HCT116 (cell line): ENCODE measurements at regions not wholly inside any gene's neighbourhood (a gene's known extent, or its start where the extent isn't known, plus 50 kb on each side); places are given as distances from the start of the nearest gene placed in this dataset.

Experiments
- ATAC-seq: fragments of 200-7000 bp; cut with Tn5 transposase; 2 replicates; pipeline ENCODE4 v1.9.1; 2020; ENCODE audit warnings: mild to moderate bottlenecking, moderate library complexity
- BruUV-seq: library from RNA; stranded (reverse); fragments of 400-500 nt; replicated peaks from 2 replicates; lab custom pipeline; 2021; lab: Mats Ljungman, UMichigan
- CTCF ChIA-PET: fragments of 300-600 bp; sonication (Branson Sonifier 250); formaldehyde crosslinking; loops from one replicate; lab custom pipeline; 2021; ENCODE audit warnings: antibody characterized with exemption; lab: Charles Lee
- POLR2A ChIA-PET: fragments of 300-600, 350-600 bp; sonication (Branson Sonifier 250); formaldehyde crosslinking; loops from one replicate; lab custom pipeline; 2021; ENCODE audit warnings: antibody characterized with exemption; lab: Charles Lee
- RAD21 ChIA-PET, 2 experiments: fragments of 300-600 bp; sonication (Branson Sonifier 250); formaldehyde crosslinking; loops; one replicate each; lab custom pipeline; 2023; ENCODE audit warnings: low total read pairs in 2 of 2; ENCODE audit not compliant: uncharacterized antibody in 2 of 2, unreplicated experiment in 2 of 2, low non-redundant PET in 1 of 2; lab: Charles Lee
- DNase-seq: peaks from one replicate; pipeline ENCODE4 v3.0.0-alpha.2; 2010; ENCODE audit warnings: low read depth, low spot score
- H2AFZ ChIP-seq: fragments of 200-600 bp; shearing (Covaris generic), sonication (generic); 2 replicates; pipeline ENCODE4 v1.6.1; 2017; ENCODE audit warnings: low read depth, mixed run types, mixed read lengths, antibody characterized with exemption, low read length; ENCODE audit not compliant: poor library complexity, severe bottlenecking
- H3K27ac ChIP-seq: 2 replicates; pipeline ENCODE4 v1.5.1; 2012; ENCODE audit warnings: low read depth, low read length
- H3K27me3 ChIP-seq: fragments of 200-600 bp; sonication (generic); 2 replicates; pipeline ENCODE4 v1.6.1; 2016; ENCODE audit warnings: mixed run types, low read length, mixed read lengths; ENCODE audit not compliant: insufficient read depth
- H3K36me3 ChIP-seq, 2 experiments: fragments of 200-500 bp in 1 of 2; fragments of 200-600 bp in 1 of 2; sonication (Bioruptor generic) in 1 of 2; sonication (generic) in 1 of 2; 2 replicates each; pipeline versions ENCODE4 v1.5.1 to v1.6.1; 2014 to 2016; ENCODE audit warnings: low read length in 2 of 2, inconsistent platforms in 1 of 2, mixed read lengths in 1 of 2, mixed run types in 1 of 2; ENCODE audit not compliant: insufficient read depth in 2 of 2, control insufficient read depth in 1 of 2
- H3K4me1 ChIP-seq, 2 experiments: fragments of 200-600 bp in 1 of 2; sonication (generic) in 1 of 2; 2 replicates each; pipeline versions ENCODE4 v1.5.1 to v1.6.1; 2012 to 2017; ENCODE audit warnings: low read length in 2 of 2, inconsistent platforms in 1 of 2, mild to moderate bottlenecking in 1 of 2, mixed read lengths in 1 of 2, mixed run types in 1 of 2, moderate library complexity in 1 of 2; ENCODE audit not compliant: insufficient read depth in 2 of 2, control insufficient read depth in 1 of 2
- H3K4me2 ChIP-seq: fragments of 200-600 bp; sonication (generic); 2 replicates; pipeline ENCODE4 v1.6.1; 2017; ENCODE audit warnings: mixed run types, low read length, mixed read lengths
- H3K4me3 ChIP-seq, 2 experiments: fragments of 200-600 bp in 1 of 2; sonication (generic) in 1 of 2; replicated peaks in 1 of 2; 2 replicates each; pipeline ENCODE4 v1.5.1; 2011 to 2016; ENCODE audit warnings: low read length in 2 of 2, control low read depth in 1 of 2, low read depth in 1 of 2, mild to moderate bottlenecking in 1 of 2, mixed read lengths in 1 of 2, mixed run types in 1 of 2
- H3K79me2 ChIP-seq: fragments of 200-600 bp; sonication (generic); 2 replicates; pipeline ENCODE4 v1.6.1; 2017; ENCODE audit warnings: mild to moderate bottlenecking, mixed run types, low read length, moderate library complexity, mixed read lengths; ENCODE audit not compliant: insufficient read depth
- H3K9ac ChIP-seq: fragments of 200-600 bp; sonication (generic); 2 replicates; pipeline ENCODE4 v1.6.1; 2016; ENCODE audit warnings: low read length, mixed read lengths
- H3K9me2 ChIP-seq: fragments of 200-600 bp; sonication (generic), shearing (Covaris generic); 2 replicates; pipeline ENCODE4 v1.6.1; 2017; ENCODE audit warnings: mixed run types, mild to moderate bottlenecking, moderate library complexity; ENCODE audit not compliant: insufficient read depth
- H3K9me3 ChIP-seq, 2 experiments: fragments of 200-500 bp in 1 of 2; fragments of 200-600 bp in 1 of 2; sonication (Bioruptor generic) in 1 of 2; sonication (generic) in 1 of 2; 2 replicates each; pipeline ENCODE4 v1.6.1; 2014 to 2017; ENCODE audit warnings: low read length in 2 of 2, mixed read lengths in 2 of 2, inconsistent platforms in 1 of 2, low read depth in 1 of 2, mild to moderate bottlenecking in 1 of 2, mixed run types in 1 of 2, moderate library complexity in 1 of 2; ENCODE audit not compliant: control insufficient read depth in 1 of 2, insufficient read depth in 1 of 2
- H4K20me1 ChIP-seq: fragments of 200-600 bp; sonication (generic), shearing (Covaris generic); 2 replicates; pipeline ENCODE4 v1.6.1; 2017; ENCODE audit warnings: mixed run types, mild to moderate bottlenecking, moderate library complexity; ENCODE audit not compliant: insufficient read depth
- CEBPB ChIP-seq: IDR thresholded peaks from 2 replicates; pipeline ENCODE4 v1.6.1; 2012; ENCODE audit warnings: low read depth
- EGR1 ChIP-seq: IDR thresholded peaks from 2 replicates; pipeline ENCODE4 v1.6.1; 2012; ENCODE audit warnings: low read depth
- ELF1 ChIP-seq: IDR thresholded peaks from 2 replicates; pipeline ENCODE4 v1.6.1; 2012; ENCODE audit warnings: low read depth, borderline replicate concordance
- EZH2phosphoT487 ChIP-seq: fragments of 200-600 bp; IDR thresholded peaks from 2 replicates; pipeline ENCODE4 v1.6.1; 2018; ENCODE audit warnings: antibody characterized with exemption, borderline replicate concordance
- JUND ChIP-seq: IDR thresholded peaks from 2 replicates; pipeline ENCODE4 v1.6.1; 2012
- POLR2A ChIP-seq: IDR thresholded peaks from 2 replicates; pipeline ENCODE4 v1.7.0; 2011; ENCODE audit warnings: borderline replicate concordance; ENCODE audit not compliant: insufficient read depth, insufficient read length; ENCODE audit errors: extremely low read depth
- POLR2AphosphoS5 ChIP-seq: IDR thresholded peaks from 2 replicates; pipeline ENCODE4 v1.6.1; 2011; ENCODE audit warnings: mild to moderate bottlenecking, low read depth, low read length, moderate library complexity
- RAD21 ChIP-seq: IDR thresholded peaks from 2 replicates; pipeline ENCODE4 v1.6.1; 2012; ENCODE audit warnings: low read depth, mild to moderate bottlenecking
- SP1 ChIP-seq: IDR thresholded peaks from 2 replicates; pipeline ENCODE4 v1.6.1; 2012; ENCODE audit warnings: low read depth
- SRF ChIP-seq: IDR thresholded peaks from 2 replicates; pipeline ENCODE4 v1.6.1; 2012; ENCODE audit warnings: low read depth
- TCF7L2 ChIP-seq: IDR thresholded peaks from 2 replicates; pipeline ENCODE4 v1.7.0; 2011; ENCODE audit warnings: borderline replicate concordance, inconsistent platforms; ENCODE audit not compliant: insufficient read depth, insufficient read length; ENCODE audit errors: extremely low read depth
- YY1 ChIP-seq: IDR thresholded peaks from 2 replicates; pipeline ENCODE4 v1.6.1; 2011; ENCODE audit warnings: low read length, low read depth, moderate library complexity, mild to moderate bottlenecking; ENCODE audit not compliant: insufficient replicate concordance; ENCODE audit errors: extremely low read depth
- ZNF274 ChIP-seq: fragments of 200-500 bp; sonication (Bioruptor generic); IDR thresholded peaks from 2 replicates; pipeline ENCODE4 v1.6.1; 2014; ENCODE audit warnings: mild to moderate bottlenecking, low read depth, low read length, inconsistent platforms
- intact Hi-C: fragments of 100-400 bp; cut with micrococcal nuclease; formaldehyde crosslinking; loops from 2 replicates; pipeline ENCODE4 v1.10.0; 2022
- TF ChIP-seq, protein P1 (sequence below), 3 experiments: fragments of 200-600 bp in 1 of 3; sonication (generic) in 1 of 3; IDR thresholded peaks in 2 of 3; conservative IDR thresholded peaks in 1 of 3; 2 replicates each; pipeline ENCODE4 v1.5.1; 2012 to 2017; ENCODE audit warnings: low read depth in 2 of 3, low read length in 2 of 3, antibody characterized with exemption in 1 of 3, borderline replicate concordance in 1 of 3, control low read depth in 1 of 3, mild to moderate bottlenecking in 1 of 3, mixed read lengths in 1 of 3, mixed run types in 1 of 3, moderate library complexity in 1 of 3; ENCODE audit not compliant: insufficient read depth in 1 of 3
- TF ChIP-seq, protein P2 (sequence below): IDR thresholded peaks from 2 replicates; pipeline ENCODE4 v1.6.1; 2012
- TF ChIP-seq, protein P3 (sequence below): IDR thresholded peaks from 2 replicates; pipeline ENCODE4 v1.6.1; 2011; ENCODE audit warnings: mild to moderate bottlenecking, low read length, moderate library complexity; ENCODE audit not compliant: insufficient replicate concordance; ENCODE audit errors: extremely low read depth

DNA sequence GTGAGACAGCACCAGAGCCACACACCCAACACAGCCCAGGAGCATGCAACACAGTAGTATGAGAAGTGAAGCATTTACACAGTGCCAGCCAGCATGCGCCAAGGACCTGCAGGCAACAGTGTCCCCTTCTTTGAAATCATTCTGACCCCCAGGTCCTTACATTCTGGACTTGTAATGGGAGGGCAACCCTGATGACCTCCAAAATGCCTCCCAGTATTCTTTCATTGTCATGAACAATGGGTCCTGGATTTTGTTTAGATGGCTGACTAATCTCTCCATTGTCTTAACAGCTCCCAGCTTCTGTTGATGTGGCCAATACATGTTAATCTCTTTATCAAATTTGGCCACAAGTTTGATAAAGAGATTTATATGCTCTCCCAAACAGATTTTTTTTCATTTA is 417.1 kb downstream of the DMRTA1 start:
- H3K27me3 ChIP-seq, result no peaks in the 10 kb centered on the region
- H3K27ac ChIP-seq, result no peak overlapping the region
- no peaks in the 10 kb centered on the region for H3K4me1 ChIP-seq
- H4K20me1 ChIP-seq, result no peaks in the 10 kb centered on the region
- no peak overlapping the region for H3K4me3 ChIP-seq
- H2AFZ ChIP-seq, result no peak overlapping the region
- no peaks in the 10 kb centered on the region for H3K36me3 ChIP-seq
- BruUV-seq, result no TSS peak
- no peaks in the 10 kb centered on the region for H3K9me2 ChIP-seq
- intact Hi-C loops, result no loop called here
- ChIA-PET RAD21 (no interaction called here), CTCF (no interaction called here), POLR2A (no interaction called here)
- no peak for DNase-seq
- TF ChIP-seq EGR1, result no peak
- H3K4me2 ChIP-seq, result no peak overlapping the region
- no peak overlapping the region for H3K9ac ChIP-seq
- H3K9me3 ChIP-seq, result peaks cover 5 to 7% of the 10 kb centered on the region in 2 experiments; a peak in 2 of 4 replicates
- H3K79me2 ChIP-seq, result no peaks in the 10 kb centered on the region
- no peak for ATAC-seq

DNA sequence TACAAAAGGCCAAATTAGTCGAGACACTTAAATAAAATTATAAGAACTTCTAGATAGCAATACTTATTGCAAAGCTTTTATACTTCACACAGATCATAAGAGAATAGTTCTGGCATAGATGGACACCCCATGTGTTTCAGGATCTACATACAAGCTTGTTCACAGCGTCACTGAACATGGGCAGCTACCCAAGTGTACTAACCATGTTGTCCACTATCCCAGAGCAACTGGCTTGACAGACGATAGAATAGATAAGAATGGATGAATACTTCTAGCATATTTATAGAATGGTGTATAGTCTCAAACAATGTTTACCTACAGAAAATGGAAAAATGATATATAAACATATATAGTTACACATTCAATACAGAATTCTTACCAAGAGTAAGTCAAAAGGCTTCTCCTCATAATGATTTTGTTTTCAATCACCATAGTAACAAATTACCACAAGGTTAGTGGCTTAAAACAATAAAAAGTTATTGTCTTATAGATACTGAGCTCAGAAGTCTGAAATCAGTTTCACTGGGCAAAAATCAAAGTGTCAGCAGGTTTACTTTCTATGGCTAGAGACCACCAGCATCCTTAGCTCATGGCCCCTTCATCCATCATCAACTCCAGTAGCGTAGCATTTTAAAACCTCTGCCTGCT is 446.7 kb downstream of the DMRTA1 start:
- ATAC-seq (no peak), DNase-seq (no peak)
- H3K36me3 ChIP-seq, result no peaks in the 10 kb centered on the region
- no peaks in the 10 kb centered on the region for H4K20me1 ChIP-seq
- no peak overlapping the region for H3K9ac ChIP-seq
- H3K79me2 ChIP-seq, result no peaks in the 10 kb centered on the region
- RAD21 ChIA-PET, result no interaction called here
- no peak overlapping the region for H2AFZ ChIP-seq
- no peak overlapping the region for H3K27ac ChIP-seq
- H3K9me3 ChIP-seq, result peaks cover 5 to 21% of the 10 kb centered on the region in 2 experiments; a peak in 2 of 4 replicates
- no peaks in the 10 kb centered on the region for H3K4me1 ChIP-seq
- no peak overlapping the region for H3K4me3 ChIP-seq
- BruUV-seq, result no TSS peak
- intact Hi-C loops, result no loop called here
- H3K4me2 ChIP-seq, result no peak overlapping the region
- POLR2A ChIA-PET, result no interaction called here
- no peaks in the 10 kb centered on the region for H3K9me2 ChIP-seq
- H3K27me3 ChIP-seq, result no peaks in the 10 kb centered on the region
- CTCF ChIA-PET, result no interaction called here
- TF ChIP-seq, protein P1, sequence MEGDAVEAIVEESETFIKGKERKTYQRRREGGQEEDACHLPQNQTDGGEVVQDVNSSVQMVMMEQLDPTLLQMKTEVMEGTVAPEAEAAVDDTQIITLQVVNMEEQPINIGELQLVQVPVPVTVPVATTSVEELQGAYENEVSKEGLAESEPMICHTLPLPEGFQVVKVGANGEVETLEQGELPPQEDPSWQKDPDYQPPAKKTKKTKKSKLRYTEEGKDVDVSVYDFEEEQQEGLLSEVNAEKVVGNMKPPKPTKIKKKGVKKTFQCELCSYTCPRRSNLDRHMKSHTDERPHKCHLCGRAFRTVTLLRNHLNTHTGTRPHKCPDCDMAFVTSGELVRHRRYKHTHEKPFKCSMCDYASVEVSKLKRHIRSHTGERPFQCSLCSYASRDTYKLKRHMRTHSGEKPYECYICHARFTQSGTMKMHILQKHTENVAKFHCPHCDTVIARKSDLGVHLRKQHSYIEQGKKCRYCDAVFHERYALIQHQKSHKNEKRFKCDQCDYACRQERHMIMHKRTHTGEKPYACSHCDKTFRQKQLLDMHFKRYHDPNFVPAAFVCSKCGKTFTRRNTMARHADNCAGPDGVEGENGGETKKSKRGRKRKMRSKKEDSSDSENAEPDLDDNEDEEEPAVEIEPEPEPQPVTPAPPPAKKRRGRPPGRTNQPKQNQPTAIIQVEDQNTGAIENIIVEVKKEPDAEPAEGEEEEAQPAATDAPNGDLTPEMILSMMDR (IDR thresholded peaks at IDR 0.05 in 2 of 3, conservative IDR thresholded peaks at IDR 0.05 in 1 of 3; ENCODE audit: borderline replicate concordance in 1 of 3, insufficient read depth in 1 of 3, low read depth in 2 of 3, low read length in 2 of 3), result no peak
- TF ChIP-seq EZH2phosphoT487 (no peak), YY1 (no peak), RAD21 (no peak), ELF1 (no peak), TCF7L2 (no peak), JUND (no peak), POLR2A (no peak), SP1 (no peak), POLR2AphosphoS5 (no peak), ZNF274 (no peak), CEBPB (no peak), SRF (no peak)
- TF ChIP-seq, protein P2, sequence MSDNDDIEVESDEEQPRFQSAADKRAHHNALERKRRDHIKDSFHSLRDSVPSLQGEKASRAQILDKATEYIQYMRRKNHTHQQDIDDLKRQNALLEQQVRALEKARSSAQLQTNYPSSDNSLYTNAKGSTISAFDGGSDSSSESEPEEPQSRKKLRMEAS, result no peak
- TF ChIP-seq, protein P3, sequence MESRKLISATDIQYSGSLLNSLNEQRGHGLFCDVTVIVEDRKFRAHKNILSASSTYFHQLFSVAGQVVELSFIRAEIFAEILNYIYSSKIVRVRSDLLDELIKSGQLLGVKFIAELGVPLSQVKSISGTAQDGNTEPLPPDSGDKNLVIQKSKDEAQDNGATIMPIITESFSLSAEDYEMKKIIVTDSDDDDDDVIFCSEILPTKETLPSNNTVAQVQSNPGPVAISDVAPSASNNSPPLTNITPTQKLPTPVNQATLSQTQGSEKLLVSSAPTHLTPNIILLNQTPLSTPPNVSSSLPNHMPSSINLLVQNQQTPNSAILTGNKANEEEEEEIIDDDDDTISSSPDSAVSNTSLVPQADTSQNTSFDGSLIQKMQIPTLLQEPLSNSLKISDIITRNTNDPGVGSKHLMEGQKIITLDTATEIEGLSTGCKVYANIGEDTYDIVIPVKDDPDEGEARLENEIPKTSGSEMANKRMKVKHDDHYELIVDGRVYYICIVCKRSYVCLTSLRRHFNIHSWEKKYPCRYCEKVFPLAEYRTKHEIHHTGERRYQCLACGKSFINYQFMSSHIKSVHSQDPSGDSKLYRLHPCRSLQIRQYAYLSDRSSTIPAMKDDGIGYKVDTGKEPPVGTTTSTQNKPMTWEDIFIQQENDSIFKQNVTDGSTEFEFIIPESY, result no peak
